GM10266 (cell line): ENCODE measurements at regions not wholly inside any gene's neighbourhood (a gene's known extent, or its start where the extent isn't known, plus 50 kb on each side); places are given as distances from the start of the nearest gene placed in this dataset.

Source experiments
- DNase-seq: peaks from one replicate; pipeline ENCODE4 v3.0.0; 2012; ENCODE audit errors: extremely low spot score
- TF ChIP-seq, protein P1 (sequence below): IDR thresholded peaks from 2 replicates; pipeline ENCODE4 v1.5.1; 2012; ENCODE audit warnings: mild to moderate bottlenecking, low read depth; ENCODE audit not compliant: control insufficient read depth, insufficient read depth; ENCODE audit errors: missing control alignments

DNA sequence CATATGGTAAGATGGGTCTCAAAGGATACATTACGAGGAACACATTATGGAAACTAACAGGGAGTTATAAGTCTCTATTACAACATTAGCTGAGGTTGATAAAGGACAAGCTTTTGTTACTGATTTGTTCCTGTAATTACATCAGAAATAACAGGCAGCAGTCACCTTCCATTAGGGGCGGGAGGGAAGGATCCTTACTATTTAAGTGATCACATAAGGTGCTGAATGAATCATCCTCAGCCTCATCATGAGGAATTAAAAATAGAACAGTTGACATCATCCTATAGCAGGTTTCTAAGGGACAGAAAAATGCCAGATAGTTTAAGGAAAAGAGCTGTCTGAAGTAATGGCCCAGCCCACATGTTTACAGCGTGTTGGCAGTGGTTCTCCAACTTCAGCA lies 86.9 kb upstream of the MGAT5 start:
- no peak for DNase-seq
- TF ChIP-seq, protein P1, sequence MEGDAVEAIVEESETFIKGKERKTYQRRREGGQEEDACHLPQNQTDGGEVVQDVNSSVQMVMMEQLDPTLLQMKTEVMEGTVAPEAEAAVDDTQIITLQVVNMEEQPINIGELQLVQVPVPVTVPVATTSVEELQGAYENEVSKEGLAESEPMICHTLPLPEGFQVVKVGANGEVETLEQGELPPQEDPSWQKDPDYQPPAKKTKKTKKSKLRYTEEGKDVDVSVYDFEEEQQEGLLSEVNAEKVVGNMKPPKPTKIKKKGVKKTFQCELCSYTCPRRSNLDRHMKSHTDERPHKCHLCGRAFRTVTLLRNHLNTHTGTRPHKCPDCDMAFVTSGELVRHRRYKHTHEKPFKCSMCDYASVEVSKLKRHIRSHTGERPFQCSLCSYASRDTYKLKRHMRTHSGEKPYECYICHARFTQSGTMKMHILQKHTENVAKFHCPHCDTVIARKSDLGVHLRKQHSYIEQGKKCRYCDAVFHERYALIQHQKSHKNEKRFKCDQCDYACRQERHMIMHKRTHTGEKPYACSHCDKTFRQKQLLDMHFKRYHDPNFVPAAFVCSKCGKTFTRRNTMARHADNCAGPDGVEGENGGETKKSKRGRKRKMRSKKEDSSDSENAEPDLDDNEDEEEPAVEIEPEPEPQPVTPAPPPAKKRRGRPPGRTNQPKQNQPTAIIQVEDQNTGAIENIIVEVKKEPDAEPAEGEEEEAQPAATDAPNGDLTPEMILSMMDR, result no peak

DNA sequence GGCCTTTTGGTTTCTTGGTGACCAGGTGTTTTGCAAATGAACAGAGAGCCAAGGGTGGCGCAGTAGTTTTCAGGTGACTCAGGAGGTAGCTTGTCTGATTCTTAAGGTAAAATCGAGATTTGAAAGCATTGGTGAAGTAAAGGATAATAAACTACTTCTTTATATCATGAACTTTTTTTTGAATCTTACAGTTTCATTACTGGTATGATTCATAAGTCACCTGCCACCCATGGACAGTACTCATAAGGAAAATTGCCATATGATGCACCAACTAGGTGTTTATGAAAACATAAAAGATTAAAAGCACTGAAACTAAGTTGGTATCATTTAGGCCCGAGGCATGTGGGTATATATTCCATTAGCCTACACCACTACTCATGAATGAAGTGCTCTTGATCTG lies 84.1 kb upstream of the MGAT5 start:
- DNase-seq, result no peak
- TF ChIP-seq, protein P1, result no peak

DNA sequence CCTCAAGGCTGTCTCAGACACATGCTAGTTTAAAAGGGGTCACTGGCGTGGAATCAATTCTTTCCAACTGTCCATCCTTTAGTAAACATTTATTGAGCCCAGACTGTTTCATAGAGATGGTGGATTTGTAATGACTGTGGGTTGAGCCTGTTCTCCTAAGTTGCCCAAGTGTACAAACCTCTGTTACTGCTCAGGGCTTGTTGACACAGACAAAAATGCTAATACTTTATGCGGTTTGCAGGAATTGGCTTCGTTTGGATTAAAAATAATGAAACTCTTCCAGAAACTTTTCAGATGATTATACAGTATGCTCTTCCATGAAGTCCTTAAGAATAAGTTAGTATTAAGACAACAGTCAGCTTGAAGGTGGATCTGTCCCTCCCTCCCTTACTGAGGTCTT lies 83.6 kb upstream of the MGAT5 start:
- DNase-seq, result no peak
- TF ChIP-seq, protein P1, result no peak

DNA sequence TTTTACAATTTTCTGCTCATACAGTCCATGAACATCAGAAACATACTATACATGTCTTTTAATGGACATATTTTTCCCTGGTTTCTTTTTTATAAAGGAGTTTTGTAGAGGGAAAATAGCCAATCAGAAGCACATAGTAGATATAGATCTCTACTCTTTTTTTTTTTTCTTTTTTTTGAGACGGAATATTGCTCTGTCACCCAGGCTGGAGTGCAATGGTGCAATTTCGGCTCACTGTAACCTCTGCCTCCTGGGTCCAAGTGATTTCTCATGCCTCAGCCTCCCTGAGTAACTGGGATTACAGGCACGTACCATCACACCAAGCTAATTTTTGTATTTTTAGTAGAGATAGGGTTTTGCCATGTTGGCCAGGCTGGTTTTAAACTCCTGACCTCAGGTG lies 83.2 kb upstream of the MGAT5 start:
- TF ChIP-seq, protein P1, result no peak
- no peak for DNase-seq

DNA sequence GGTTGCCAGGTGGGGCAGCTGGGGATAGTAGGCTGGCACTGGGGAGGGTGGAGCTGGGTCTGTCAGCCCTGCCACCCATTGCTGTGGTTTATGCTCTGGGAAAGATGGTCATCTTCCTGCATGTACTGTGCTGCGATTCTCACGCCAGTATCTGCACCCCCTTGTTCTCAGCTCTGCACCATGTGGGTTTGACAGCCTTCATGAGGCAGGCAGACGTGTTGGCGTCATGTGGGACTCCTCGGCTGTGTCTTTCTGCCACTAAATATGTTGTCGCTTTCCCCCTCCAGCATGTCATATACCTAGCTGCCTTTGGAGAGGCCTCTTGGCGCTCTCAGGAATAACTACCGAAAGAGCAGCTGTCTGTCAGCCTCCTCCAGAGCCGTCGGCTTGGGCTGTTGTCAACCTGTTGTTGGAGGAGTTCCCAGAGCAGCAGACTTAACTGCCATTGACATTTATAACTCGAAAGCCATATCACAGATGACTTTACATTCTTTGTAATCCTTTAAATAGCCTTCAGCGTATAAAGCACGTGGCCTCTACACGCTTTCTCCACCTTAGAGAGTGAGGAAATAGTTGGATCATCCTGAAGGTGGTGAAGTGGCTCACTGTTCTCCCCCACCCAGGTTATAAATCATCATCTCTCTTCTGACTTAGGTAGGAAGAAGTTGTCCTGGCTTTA lies 80.4 kb upstream of the MGAT5 start:
- DNase-seq, result no peak
- TF ChIP-seq, protein P1, result no peak

DNA sequence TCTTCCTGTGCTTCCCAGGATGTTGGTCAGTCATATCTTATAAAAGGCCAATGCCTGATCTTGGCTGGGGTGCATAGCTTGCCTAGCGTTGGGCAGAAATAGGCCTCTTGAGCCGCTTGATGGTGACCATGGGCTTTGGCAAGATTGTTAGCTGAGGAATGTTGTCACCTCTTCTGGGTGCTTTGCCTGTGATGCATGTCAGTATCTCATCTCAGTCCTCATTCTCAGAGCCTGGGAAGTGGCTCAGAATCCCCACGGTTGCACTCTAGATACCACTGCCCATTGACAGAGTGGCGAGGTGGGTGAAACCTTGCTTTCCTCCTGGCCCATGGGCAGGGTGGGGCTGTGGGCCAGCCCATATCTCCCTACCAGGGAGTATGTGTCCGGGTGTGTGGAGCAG lies 79.2 kb upstream of the MGAT5 start:
- TF ChIP-seq, protein P1, result no peak
- DNase-seq, result no peak

DNA sequence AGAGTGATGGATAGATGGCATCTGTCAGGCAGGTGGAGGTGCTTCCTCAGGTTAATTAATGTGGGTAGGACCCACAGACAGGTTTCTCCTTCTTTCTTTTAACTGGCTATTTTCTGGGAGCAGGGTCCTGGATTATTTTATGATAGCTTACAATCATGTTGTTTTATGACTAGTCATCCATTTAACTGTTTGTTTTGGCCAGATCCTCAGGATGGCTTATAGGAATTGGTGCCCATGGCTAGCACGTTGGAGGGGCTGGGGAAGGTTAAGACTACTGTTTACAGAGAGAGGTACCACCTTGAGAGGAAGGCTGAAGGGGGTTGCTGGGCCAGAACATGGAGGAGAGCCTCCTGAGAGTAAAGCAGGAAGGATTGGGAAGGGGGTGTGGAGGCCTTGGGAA lies 78.0 kb upstream of the MGAT5 start:
- DNase-seq, result no peak
- TF ChIP-seq, protein P1, result no peak
